ENCODE measurements at regions not wholly inside any gene's neighbourhood (a gene's known extent, or its start where the extent isn't known, plus 50 kb on each side); places are given as distances from the start of the nearest gene placed in this dataset.

GRCh38 chr6:118387921-118388701, 160.0 kb upstream of the PLN start:
- TF ChIP-seq CTCF (IDR thresholded peaks at IDR 0.05; ENCODE audit: borderline replicate concordance, extremely low read depth, low read length, poor library complexity, severe bottlenecking) (no peak), EZH2 (IDR thresholded peaks at IDR 0.05; ENCODE audit: borderline replicate concordance, low read depth, low read length, severe bottlenecking) (no peak)
